ENCODE measurements at regions not wholly inside any gene's neighbourhood (a gene's known extent, or its start where the extent isn't known, plus 50 kb on each side); places are given as distances from the start of the nearest gene placed in this dataset.

GRCh38 chr6:66161546-66162108, 454.6 kb upstream of the EYS start:
- H3K9me3 ChIP-seq (ENCODE audit: control insufficient read depth, insufficient read depth, low read length), result peaks cover 64% of the 10 kb centered on the region
- H3K4me1 ChIP-seq (ENCODE audit: control insufficient read depth, insufficient read depth, low read length), result no peaks in the 10 kb centered on the region
- H3K36me3 ChIP-seq (ENCODE audit: control insufficient read depth, insufficient read depth, low read length), result no peaks in the 10 kb centered on the region

GRCh38 chr6:66159937-66160336, 452.9 kb upstream of the EYS start:
- Histone ChIP-seq H3K4me1 (ENCODE audit: control insufficient read depth, insufficient read depth, low read length) (no peaks in the 10 kb centered on the region), H3K9me3 (ENCODE audit: control insufficient read depth, insufficient read depth, low read length) (peaks cover 49% of the 10 kb centered on the region), H3K36me3 (ENCODE audit: control insufficient read depth, insufficient read depth, low read length) (no peaks in the 10 kb centered on the region), H3K4me3 (ENCODE audit: low read depth, low read length) (no peak overlapping the region), H3K9ac (ENCODE audit: low read depth, low read length) (no peak overlapping the region), H3K27ac (ENCODE audit: low read depth, low read length) (no peak overlapping the region), H3K27me3 (ENCODE audit: control insufficient read depth, insufficient read depth, low read length) (no peaks in the 10 kb centered on the region)

More at GRCh38 chr6:66161546-66162108, 454.6 kb upstream of the EYS start:
- H3K9ac ChIP-seq (ENCODE audit: low read depth, low read length), result no peak overlapping the region
- H3K4me3 ChIP-seq (ENCODE audit: low read depth, low read length), result no peak overlapping the region
- no peak overlapping the region for H3K27ac ChIP-seq (ENCODE audit: low read depth, low read length)
- no peaks in the 10 kb centered on the region for H3K27me3 ChIP-seq (ENCODE audit: control insufficient read depth, insufficient read depth, low read length)

GRCh38 chr6:66153247-66153646, 446.2 kb upstream of the EYS start:
- H3K4me1 ChIP-seq (ENCODE audit: control insufficient read depth, insufficient read depth, low read length), result no peaks in the 10 kb centered on the region
- no peaks in the 10 kb centered on the region for H3K9me3 ChIP-seq (ENCODE audit: control insufficient read depth, insufficient read depth, low read length)
- H3K27ac ChIP-seq (ENCODE audit: low read depth, low read length), result no peak overlapping the region
- H3K27me3 ChIP-seq (ENCODE audit: control insufficient read depth, insufficient read depth, low read length), result no peaks in the 10 kb centered on the region
- no peak overlapping the region for H3K4me3 ChIP-seq (ENCODE audit: low read depth, low read length)
- no peaks in the 10 kb centered on the region for H3K36me3 ChIP-seq (ENCODE audit: control insufficient read depth, insufficient read depth, low read length)
- H3K9ac ChIP-seq (ENCODE audit: low read depth, low read length), result no peak overlapping the region

- no peaks in the 10 kb centered on the region for H3K27me3 ChIP-seq (ENCODE audit: control insufficient read depth, insufficient read depth, low read length)
- H3K4me1 ChIP-seq (ENCODE audit: control insufficient read depth, insufficient read depth, low read length), result no peaks in the 10 kb centered on the region
- peaks cover 9% of the 10 kb centered on the region; the same call in 1 of the 2 replicates for H3K9me3 ChIP-seq (ENCODE audit: control insufficient read depth, insufficient read depth, low read length)
- no peaks in the 10 kb centered on the region for H3K36me3 ChIP-seq (ENCODE audit: control insufficient read depth, insufficient read depth, low read length)
- H3K9ac ChIP-seq (ENCODE audit: low read depth, low read length), result no peak overlapping the region
- H3K4me3 ChIP-seq (ENCODE audit: low read depth, low read length), result no peak overlapping the region
- no peak overlapping the region for H3K27ac ChIP-seq (ENCODE audit: low read depth, low read length)
These were observed 442.1 kb upstream of the EYS start for GRCh38 chr6:66149132-66149531.

DNA sequence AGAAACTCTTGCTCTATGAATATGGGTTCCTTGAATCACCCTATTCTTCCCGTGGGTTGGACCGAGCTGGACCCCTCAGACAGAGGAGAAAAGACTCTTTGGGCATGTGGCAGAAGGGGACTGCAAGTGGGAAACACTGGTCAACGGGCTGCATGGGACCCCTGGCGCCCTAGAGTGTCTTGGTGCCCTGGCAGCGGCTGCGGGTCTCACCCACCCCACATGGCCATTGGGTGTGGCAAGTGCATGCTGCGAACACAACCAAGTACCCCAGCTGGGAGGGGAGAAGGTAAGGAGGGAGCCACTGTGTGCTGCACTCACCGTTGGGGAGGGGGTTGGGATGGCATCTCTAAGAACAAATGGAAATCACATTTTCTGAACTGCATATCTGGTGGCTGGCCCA, 438.8 kb upstream of the EYS start:
- H3K36me3 ChIP-seq (ENCODE audit: control insufficient read depth, insufficient read depth, low read length), result no peaks in the 10 kb centered on the region
- H3K9me3 ChIP-seq (ENCODE audit: control insufficient read depth, insufficient read depth, low read length), result peaks cover 13% of the 10 kb centered on the region
- H3K4me1 ChIP-seq (ENCODE audit: control insufficient read depth, insufficient read depth, low read length), result no peaks in the 10 kb centered on the region
- no peaks in the 10 kb centered on the region for H3K27me3 ChIP-seq (ENCODE audit: control insufficient read depth, insufficient read depth, low read length)
- no peak overlapping the region for H3K4me3 ChIP-seq (ENCODE audit: low read depth, low read length)
- H3K9ac ChIP-seq (ENCODE audit: low read depth, low read length), result no peak overlapping the region
- H3K27ac ChIP-seq (ENCODE audit: low read depth, low read length), result no peak overlapping the region

DNA sequence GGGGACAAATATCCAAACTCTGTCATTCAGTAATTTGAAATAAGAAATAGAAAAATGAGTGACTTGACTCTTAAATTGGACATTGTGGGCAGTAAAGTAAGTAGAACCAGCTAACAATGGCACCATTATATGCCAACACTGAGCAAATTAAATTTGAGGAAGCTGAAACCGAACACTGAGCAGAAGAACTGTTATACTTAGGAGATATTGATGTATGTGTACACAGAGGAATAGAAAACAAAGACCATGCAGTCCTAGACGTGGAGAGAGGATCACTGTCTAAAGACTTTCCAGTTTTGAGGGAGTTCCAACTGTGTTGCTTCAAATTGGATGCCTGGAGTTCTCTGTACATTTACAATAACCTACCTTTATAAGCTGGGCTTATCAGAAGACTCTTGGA, 427.0 kb upstream of the EYS start:
- no peaks in the 10 kb centered on the region for H3K27me3 ChIP-seq (ENCODE audit: control insufficient read depth, insufficient read depth, low read length)
- H3K27ac ChIP-seq (ENCODE audit: low read depth, low read length), result no peak overlapping the region
- no peak overlapping the region for H3K9ac ChIP-seq (ENCODE audit: low read depth, low read length)
- no peak overlapping the region for H3K4me3 ChIP-seq (ENCODE audit: low read depth, low read length)
- no peaks in the 10 kb centered on the region for H3K4me1 ChIP-seq (ENCODE audit: control insufficient read depth, insufficient read depth, low read length)
- H3K36me3 ChIP-seq (ENCODE audit: control insufficient read depth, insufficient read depth, low read length), result no peaks in the 10 kb centered on the region
- H3K9me3 ChIP-seq (ENCODE audit: control insufficient read depth, insufficient read depth, low read length), result peaks cover 6% of the 10 kb centered on the region; the same call in 1 of the 2 replicates

GRCh38 chr6:66128656-66129055, 421.6 kb upstream of the EYS start:
- no peaks in the 10 kb centered on the region for H3K36me3 ChIP-seq (ENCODE audit: control insufficient read depth, insufficient read depth, low read length)
- no peak overlapping the region for H3K4me3 ChIP-seq (ENCODE audit: low read depth, low read length)
- no peaks in the 10 kb centered on the region for H3K9me3 ChIP-seq (ENCODE audit: control insufficient read depth, insufficient read depth, low read length)
- no peaks in the 10 kb centered on the region for H3K27me3 ChIP-seq (ENCODE audit: control insufficient read depth, insufficient read depth, low read length)
- no peak overlapping the region for H3K9ac ChIP-seq (ENCODE audit: low read depth, low read length)
- H3K4me1 ChIP-seq (ENCODE audit: control insufficient read depth, insufficient read depth, low read length), result no peaks in the 10 kb centered on the region
- H3K27ac ChIP-seq (ENCODE audit: low read depth, low read length), result no peak overlapping the region

DNA sequence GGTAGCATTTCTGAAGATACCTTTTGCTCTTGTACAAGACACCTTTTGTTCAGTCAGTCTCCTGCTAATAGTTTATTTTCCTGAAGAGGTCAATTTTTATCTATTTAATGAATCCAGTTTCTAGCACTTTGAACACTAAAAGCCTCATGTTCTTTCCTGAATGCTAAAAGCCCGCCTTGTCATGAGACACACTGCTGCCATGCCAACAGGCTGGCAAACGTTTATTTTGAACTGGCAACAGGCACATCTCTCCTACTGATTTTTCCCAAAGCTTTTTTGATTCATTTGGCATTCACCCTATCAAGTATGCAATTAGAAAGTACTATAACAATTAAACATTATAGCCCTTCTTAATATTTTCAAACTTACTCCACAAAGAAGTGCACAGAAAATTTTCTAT, 421.2 kb upstream of the EYS start:
- H3K4me1 ChIP-seq (ENCODE audit: control insufficient read depth, insufficient read depth, low read length), result no peaks in the 10 kb centered on the region
- no peak overlapping the region for H3K4me3 ChIP-seq (ENCODE audit: low read depth, low read length)
- no peak overlapping the region for H3K27ac ChIP-seq (ENCODE audit: low read depth, low read length)
- H3K9me3 ChIP-seq (ENCODE audit: control insufficient read depth, insufficient read depth, low read length), result no peaks in the 10 kb centered on the region
- H3K9ac ChIP-seq (ENCODE audit: low read depth, low read length), result no peak overlapping the region
- H3K36me3 ChIP-seq (ENCODE audit: control insufficient read depth, insufficient read depth, low read length), result no peaks in the 10 kb centered on the region
- no peaks in the 10 kb centered on the region for H3K27me3 ChIP-seq (ENCODE audit: control insufficient read depth, insufficient read depth, low read length)

DNA sequence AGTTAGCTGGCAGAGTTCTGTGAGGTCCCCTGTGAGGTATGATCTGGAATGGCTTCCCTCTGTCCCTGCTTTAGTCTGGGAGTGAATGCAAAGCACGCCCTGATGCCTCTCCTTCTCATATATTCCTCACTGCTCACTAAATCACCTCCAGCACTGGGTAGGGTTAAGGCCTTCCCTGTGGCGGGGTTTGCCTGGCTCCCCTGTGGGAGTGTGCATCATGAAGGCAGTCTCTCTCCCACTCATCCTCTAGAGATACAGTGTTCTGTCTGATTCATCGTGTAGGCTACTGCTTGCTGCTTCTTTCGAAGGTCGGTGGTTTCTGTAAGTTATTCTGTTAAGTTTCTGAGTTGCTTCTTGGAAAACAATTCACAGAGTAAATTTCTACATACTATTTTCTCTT, 420.0 kb upstream of the EYS start:
- Histone ChIP-seq H3K9ac (ENCODE audit: low read depth, low read length) (no peak overlapping the region), H3K4me1 (ENCODE audit: control insufficient read depth, insufficient read depth, low read length) (no peaks in the 10 kb centered on the region), H3K9me3 (ENCODE audit: control insufficient read depth, insufficient read depth, low read length) (no peaks in the 10 kb centered on the region), H3K4me3 (ENCODE audit: low read depth, low read length) (no peak overlapping the region), H3K27me3 (ENCODE audit: control insufficient read depth, insufficient read depth, low read length) (no peaks in the 10 kb centered on the region), H3K27ac (ENCODE audit: low read depth, low read length) (no peak overlapping the region), H3K36me3 (ENCODE audit: control insufficient read depth, insufficient read depth, low read length) (no peaks in the 10 kb centered on the region)

- no peaks in the 10 kb centered on the region for H3K9me3 ChIP-seq (ENCODE audit: control insufficient read depth, insufficient read depth, low read length)
- H3K4me3 ChIP-seq (ENCODE audit: low read depth, low read length), result no peak overlapping the region
- no peaks in the 10 kb centered on the region for H3K36me3 ChIP-seq (ENCODE audit: control insufficient read depth, insufficient read depth, low read length)
- H3K27me3 ChIP-seq (ENCODE audit: control insufficient read depth, insufficient read depth, low read length), result no peaks in the 10 kb centered on the region
- H3K4me1 ChIP-seq (ENCODE audit: control insufficient read depth, insufficient read depth, low read length), result no peaks in the 10 kb centered on the region
- no peak overlapping the region for H3K9ac ChIP-seq (ENCODE audit: low read depth, low read length)
- H3K27ac ChIP-seq (ENCODE audit: low read depth, low read length), result no peak overlapping the region
These were observed 419.3 kb upstream of the EYS start for GRCh38 chr6:66126358-66126757.

DNA sequence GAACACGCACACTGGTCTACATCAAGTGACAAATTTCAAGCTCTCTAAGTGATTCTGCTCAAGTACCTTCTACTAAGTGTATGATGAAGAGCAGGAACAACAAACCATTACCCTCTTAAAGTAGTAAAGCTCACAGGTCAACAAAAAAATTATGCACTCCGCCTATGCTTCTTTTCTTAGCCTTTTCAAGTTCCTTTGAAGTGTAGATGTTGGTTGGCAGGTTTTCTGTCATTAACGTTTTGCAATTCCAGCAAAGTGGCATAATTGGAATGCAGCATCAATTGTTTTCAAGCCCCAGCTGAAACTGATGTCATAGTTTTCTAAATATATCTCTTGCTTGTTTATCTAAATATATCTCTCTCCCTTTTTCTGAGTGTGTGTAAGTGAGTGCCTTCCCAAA, 396.9 kb upstream of the EYS start:
- no peaks in the 10 kb centered on the region for H3K36me3 ChIP-seq (ENCODE audit: control insufficient read depth, insufficient read depth, low read length)
- no peak overlapping the region for H3K9ac ChIP-seq (ENCODE audit: low read depth, low read length)
- no peak overlapping the region for H3K4me3 ChIP-seq (ENCODE audit: low read depth, low read length)
- H3K27ac ChIP-seq (ENCODE audit: low read depth, low read length), result no peak overlapping the region
- H3K9me3 ChIP-seq (ENCODE audit: control insufficient read depth, insufficient read depth, low read length), result peaks cover 4% of the 10 kb centered on the region; the same call in 1 of the 2 replicates
- H3K4me1 ChIP-seq (ENCODE audit: control insufficient read depth, insufficient read depth, low read length), result peaks cover 6% of the 10 kb centered on the region; the same call in 1 of the 2 replicates
- H3K27me3 ChIP-seq (ENCODE audit: control insufficient read depth, insufficient read depth, low read length), result no peaks in the 10 kb centered on the region
